GM12878 (cell line): ENCODE measurements at regions not wholly inside any gene's neighbourhood (a gene's known extent, or its start where the extent isn't known, plus 50 kb on each side); places are given as distances from the start of the nearest gene placed in this dataset.

Source experiments
- ATAC-seq: fragments of 200-7000 bp; cut with Tn5 transposase; 3 replicates; pipeline ENCODE4 v1.9.1; 2020; ENCODE audit warnings: mild to moderate bottlenecking, moderate library complexity
- BruUV-seq: library from RNA; stranded (reverse); fragments of 400-500 nt; replicated peaks from 2 replicates; lab custom pipeline; 2021; lab: Mats Ljungman, UMichigan
- CTCF ChIA-PET: fragments of 300-600 bp; sonication (Branson Sonifier 250); formaldehyde crosslinking; extraction: SDS; loops from one replicate; lab custom pipeline; 2021; ENCODE audit warnings: inconsistent platforms; lab: Yijun Ruan, JAX
- POLR2A ChIA-PET: fragments of 350-600 bp; formaldehyde crosslinking; extraction: SDS; loops from one replicate; lab custom pipeline; 2021; ENCODE audit warnings: inconsistent platforms; lab: Charles Lee
- RAD21 ChIA-PET: fragments of 300-600 bp; sonication (Branson Sonifier 250); formaldehyde crosslinking; loops from one replicate; lab custom pipeline; 2023; ENCODE audit warnings: antibody characterized with exemption; ENCODE audit not compliant: unreplicated experiment; lab: Charles Lee
- SMC1A ChIA-PET: fragments of 300-600 bp; sonication (Branson Sonifier 250); formaldehyde crosslinking; loops from one replicate; lab custom pipeline; 2023; ENCODE audit not compliant: unreplicated experiment, uncharacterized antibody; lab: Charles Lee
- DNase-seq: peaks from one replicate; pipeline ENCODE4 v3.0.0-alpha.2; 2011; ENCODE audit warnings: low read depth, low spot score
- FAIRE-seq: peaks from 3 replicates; lab custom pipeline; 2011; peaks lifted over from hg19 to GRCh38; lab: Jason Lieb, UNC
- H2AFZ ChIP-seq: 2 replicates; pipeline ENCODE4 v1.6.0; 2011; ENCODE audit warnings: low read depth, low read length, control low read depth; ENCODE audit not compliant: control insufficient read depth
- H3K27ac ChIP-seq: 2 replicates; pipeline ENCODE4 v1.5.1; 2011; ENCODE audit warnings: control low read depth; ENCODE audit not compliant: control insufficient read depth, insufficient read depth
- H3K27me3 ChIP-seq, 2 experiments: replicated peaks in 1 of 2; 2 replicates each; pipeline versions ENCODE4 v1.6.0 to v1.6.1; 2011; ENCODE audit warnings: low read length in 1 of 2; ENCODE audit not compliant: control insufficient read depth in 2 of 2, insufficient read depth in 2 of 2
- H3K36me3 ChIP-seq, 2 experiments: 2 replicates each; pipeline ENCODE4 v1.5.1; 2011; ENCODE audit warnings: low read length in 1 of 2; ENCODE audit not compliant: control insufficient read depth in 2 of 2, insufficient read depth in 2 of 2
- H3K4me1 ChIP-seq: 2 replicates; pipeline ENCODE4 v1.6.1; 2011; ENCODE audit warnings: mild to moderate bottlenecking, low read length, moderate library complexity, mixed read lengths; ENCODE audit not compliant: control insufficient read depth, insufficient read depth
- H3K4me2 ChIP-seq: 2 replicates; pipeline ENCODE4 v1.6.0; 2011; ENCODE audit warnings: control low read depth; ENCODE audit not compliant: control insufficient read depth, insufficient read depth
- H3K4me3 ChIP-seq: fragments of 200-600 bp; sonication (generic); 2 replicates; pipeline ENCODE4 v1.5.1; 2016
- H3K79me2 ChIP-seq: 2 replicates; pipeline ENCODE4 v1.6.0; 2011; ENCODE audit warnings: low read length; ENCODE audit not compliant: control insufficient read depth, insufficient read depth
- H3K9ac ChIP-seq: 2 replicates; pipeline ENCODE4 v1.8.0; 2011; ENCODE audit warnings: low read length, control low read depth, mixed read lengths; ENCODE audit not compliant: control insufficient read depth, insufficient read depth
- H3K9me3 ChIP-seq: replicated peaks from 3 replicates; pipeline ENCODE4 v1.5.1; 2011; ENCODE audit warnings: mild to moderate bottlenecking, low read length; ENCODE audit not compliant: control insufficient read depth, insufficient read depth
- H4K20me1 ChIP-seq: 2 replicates; pipeline ENCODE4 v1.6.0; 2011; ENCODE audit not compliant: control insufficient read depth, insufficient read depth
- CHD1 ChIP-seq: IDR thresholded peaks from 2 replicates; pipeline ENCODE4 v1.6.1; 2012; ENCODE audit warnings: low read depth, low read length, improper control_type of control experiment
- POLR2AphosphoS2 ChIP-seq: IDR thresholded peaks from 2 replicates; pipeline ENCODE4 v1.6.1; 2011; ENCODE audit warnings: low read depth, mild to moderate bottlenecking, low read length, improper control_type of control experiment, moderate library complexity
- YY1 ChIP-seq: IDR thresholded peaks from 2 replicates; pipeline ENCODE4 v1.6.1; 2011; ENCODE audit warnings: low read depth, mild to moderate bottlenecking, low read length
- WGBS: methylation state at CpG from one replicate; pipeline ENCODE4 v1.1.6; 2016; ENCODE audit warnings: low lambda C conversion rate; ENCODE audit not compliant: insufficient replicate concordance, insufficient coverage; ENCODE audit errors: missing lambda C conversion rate; 5-methylcytosine and 5-hydroxymethylcytosine counted together
- in situ Hi-C: fragments of 300-500 bp; cut with MboI; formaldehyde crosslinking; loops from 9 replicates; pipeline ENCODE4 v1.14.3; 2018; ENCODE audit warnings: mixed read lengths
- intact Hi-C: fragments of 100-400 bp; cut with micrococcal nuclease; formaldehyde crosslinking; loops from one replicate; pipeline ENCODE4 v1.14.2; 2022; ENCODE audit not compliant: unreplicated experiment
- TF ChIP-seq, protein P1 (sequence below): fragments of 450-650 bp; IDR thresholded peaks from 2 replicates; pipeline ENCODE4 v1.6.1; 2017; ENCODE audit warnings: mild to moderate bottlenecking, moderate library complexity
- TF ChIP-seq, protein P2 (sequence below): fragments of 450-650 bp; IDR thresholded peaks from 2 replicates; pipeline ENCODE4 v1.6.1; 2017; ENCODE audit warnings: antibody characterized with exemption, mild to moderate bottlenecking, moderate library complexity
- TF ChIP-seq, protein P3 (sequence below): IDR thresholded peaks from 2 replicates; pipeline ENCODE4 v1.6.1; 2011; ENCODE audit warnings: borderline replicate concordance, low read depth, mild to moderate bottlenecking, moderate library complexity, mixed read lengths, low read length; ENCODE audit not compliant: insufficient read depth; ENCODE audit errors: extremely low read length

DNA sequence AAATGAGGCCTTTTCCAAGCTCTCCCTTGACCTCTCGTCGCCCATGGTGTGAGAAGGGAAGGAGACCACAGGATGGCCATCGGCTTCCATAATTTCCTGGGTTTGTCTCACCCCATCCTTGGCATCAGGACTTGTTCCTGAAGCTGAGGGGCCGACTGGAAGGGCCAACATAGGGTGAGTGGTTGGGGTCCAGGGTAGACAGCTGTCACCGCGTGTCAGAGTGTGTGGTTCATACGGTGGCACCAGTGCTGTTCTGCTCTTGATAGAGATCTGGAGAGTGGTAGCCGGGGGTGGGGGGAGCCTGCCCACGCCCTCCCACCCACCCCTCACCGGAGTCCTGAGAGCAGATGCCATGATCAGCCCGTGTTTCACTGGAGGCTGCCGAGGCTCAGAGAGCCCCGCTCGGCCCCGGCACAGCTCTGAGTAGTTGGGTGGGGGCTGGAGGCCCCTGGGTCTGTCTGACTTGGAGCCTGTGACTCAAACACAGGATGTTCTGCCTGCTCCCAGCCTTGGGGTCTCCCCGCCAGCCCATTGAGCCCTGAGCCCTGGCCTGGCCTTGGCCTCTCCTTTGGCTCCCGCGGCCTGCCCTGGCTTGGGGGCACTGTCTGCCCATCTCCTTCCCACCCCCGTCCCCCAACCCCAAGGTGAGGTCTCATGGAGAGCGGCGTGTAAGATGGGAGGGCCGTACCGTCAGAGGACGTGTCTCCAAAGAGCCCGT lies 53.1 kb upstream of the IER5L start:
- H3K4me1 ChIP-seq = peaks cover 17% of the 10 kb centered on the region
- BruUV-seq = no TSS peak
- ChIA-PET CTCF (no interaction called here), RAD21 (no interaction called here), SMC1A (no interaction called here)
- no peaks in the 10 kb centered on the region for H4K20me1 ChIP-seq
- no peak overlapping the region for H3K27ac ChIP-seq
- no peak overlapping the region for H2AFZ ChIP-seq
- H3K4me2 ChIP-seq = no peak overlapping the region
- no peaks in the 10 kb centered on the region for H3K79me2 ChIP-seq
- no peaks in the 10 kb centered on the region; the same call in 2 of the 3 replicates for H3K9me3 ChIP-seq
- in situ Hi-C loops = no loop called here
- no peak for ATAC-seq
- WGBS = 65% methylated on average over 21 of the region's 25 CpGs
- intact Hi-C loops = no loop called here
- H3K4me3 ChIP-seq = no peak overlapping the region
- H3K27me3 ChIP-seq = no peaks in the 10 kb centered on the region
- TF ChIP-seq, protein P1, sequence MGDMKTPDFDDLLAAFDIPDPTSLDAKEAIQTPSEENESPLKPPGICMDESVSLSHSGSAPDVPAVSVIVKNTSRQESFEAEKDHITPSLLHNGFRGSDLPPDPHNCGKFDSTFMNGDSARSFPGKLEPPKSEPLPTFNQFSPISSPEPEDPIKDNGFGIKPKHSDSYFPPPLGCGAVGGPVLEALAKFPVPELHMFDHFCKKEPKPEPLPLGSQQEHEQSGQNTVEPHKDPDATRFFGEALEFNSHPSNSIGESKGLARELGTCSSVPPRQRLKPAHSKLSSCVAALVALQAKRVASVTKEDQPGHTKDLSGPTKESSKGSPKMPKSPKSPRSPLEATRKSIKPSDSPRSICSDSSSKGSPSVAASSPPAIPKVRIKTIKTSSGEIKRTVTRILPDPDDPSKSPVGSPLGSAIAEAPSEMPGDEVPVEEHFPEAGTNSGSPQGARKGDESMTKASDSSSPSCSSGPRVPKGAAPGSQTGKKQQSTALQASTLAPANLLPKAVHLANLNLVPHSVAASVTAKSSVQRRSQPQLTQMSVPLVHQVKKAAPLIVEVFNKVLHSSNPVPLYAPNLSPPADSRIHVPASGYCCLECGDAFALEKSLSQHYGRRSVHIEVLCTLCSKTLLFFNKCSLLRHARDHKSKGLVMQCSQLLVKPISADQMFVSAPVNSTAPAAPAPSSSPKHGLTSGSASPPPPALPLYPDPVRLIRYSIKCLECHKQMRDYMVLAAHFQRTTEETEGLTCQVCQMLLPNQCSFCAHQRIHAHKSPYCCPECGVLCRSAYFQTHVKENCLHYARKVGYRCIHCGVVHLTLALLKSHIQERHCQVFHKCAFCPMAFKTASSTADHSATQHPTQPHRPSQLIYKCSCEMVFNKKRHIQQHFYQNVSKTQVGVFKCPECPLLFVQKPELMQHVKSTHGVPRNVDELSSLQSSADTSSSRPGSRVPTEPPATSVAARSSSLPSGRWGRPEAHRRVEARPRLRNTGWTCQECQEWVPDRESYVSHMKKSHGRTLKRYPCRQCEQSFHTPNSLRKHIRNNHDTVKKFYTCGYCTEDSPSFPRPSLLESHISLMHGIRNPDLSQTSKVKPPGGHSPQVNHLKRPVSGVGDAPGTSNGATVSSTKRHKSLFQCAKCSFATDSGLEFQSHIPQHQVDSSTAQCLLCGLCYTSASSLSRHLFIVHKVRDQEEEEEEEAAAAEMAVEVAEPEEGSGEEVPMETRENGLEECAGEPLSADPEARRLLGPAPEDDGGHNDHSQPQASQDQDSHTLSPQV = no peak
- TF ChIP-seq CHD1 (no peak), POLR2AphosphoS2 (no peak), YY1 (no peak)
- TF ChIP-seq, protein P2, sequence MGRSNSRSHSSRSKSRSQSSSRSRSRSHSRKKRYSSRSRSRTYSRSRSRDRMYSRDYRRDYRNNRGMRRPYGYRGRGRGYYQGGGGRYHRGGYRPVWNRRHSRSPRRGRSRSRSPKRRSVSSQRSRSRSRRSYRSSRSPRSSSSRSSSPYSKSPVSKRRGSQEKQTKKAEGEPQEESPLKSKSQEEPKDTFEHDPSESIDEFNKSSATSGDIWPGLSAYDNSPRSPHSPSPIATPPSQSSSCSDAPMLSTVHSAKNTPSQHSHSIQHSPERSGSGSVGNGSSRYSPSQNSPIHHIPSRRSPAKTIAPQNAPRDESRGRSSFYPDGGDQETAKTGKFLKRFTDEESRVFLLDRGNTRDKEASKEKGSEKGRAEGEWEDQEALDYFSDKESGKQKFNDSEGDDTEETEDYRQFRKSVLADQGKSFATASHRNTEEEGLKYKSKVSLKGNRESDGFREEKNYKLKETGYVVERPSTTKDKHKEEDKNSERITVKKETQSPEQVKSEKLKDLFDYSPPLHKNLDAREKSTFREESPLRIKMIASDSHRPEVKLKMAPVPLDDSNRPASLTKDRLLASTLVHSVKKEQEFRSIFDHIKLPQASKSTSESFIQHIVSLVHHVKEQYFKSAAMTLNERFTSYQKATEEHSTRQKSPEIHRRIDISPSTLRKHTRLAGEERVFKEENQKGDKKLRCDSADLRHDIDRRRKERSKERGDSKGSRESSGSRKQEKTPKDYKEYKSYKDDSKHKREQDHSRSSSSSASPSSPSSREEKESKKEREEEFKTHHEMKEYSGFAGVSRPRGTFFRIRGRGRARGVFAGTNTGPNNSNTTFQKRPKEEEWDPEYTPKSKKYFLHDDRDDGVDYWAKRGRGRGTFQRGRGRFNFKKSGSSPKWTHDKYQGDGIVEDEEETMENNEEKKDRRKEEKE = no peak
- TF ChIP-seq, protein P3, sequence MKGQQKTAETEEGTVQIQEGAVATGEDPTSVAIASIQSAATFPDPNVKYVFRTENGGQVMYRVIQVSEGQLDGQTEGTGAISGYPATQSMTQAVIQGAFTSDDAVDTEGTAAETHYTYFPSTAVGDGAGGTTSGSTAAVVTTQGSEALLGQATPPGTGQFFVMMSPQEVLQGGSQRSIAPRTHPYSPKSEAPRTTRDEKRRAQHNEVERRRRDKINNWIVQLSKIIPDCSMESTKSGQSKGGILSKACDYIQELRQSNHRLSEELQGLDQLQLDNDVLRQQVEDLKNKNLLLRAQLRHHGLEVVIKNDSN = no peak
- TF ChIP-seq, all 136 proteins: peak for 0
- Histone ChIP-seq H3K9ac (no peak overlapping the region), H3K36me3 (no peaks in the 10 kb centered on the region)
- FAIRE-seq (no peak), DNase-seq (no peak)
- POLR2A ChIA-PET = no interaction called here
